ENCODE measurements at regions not wholly inside any gene's neighbourhood (a gene's known extent, or its start where the extent isn't known, plus 50 kb on each side); places are given as distances from the start of the nearest gene placed in this dataset.

DNA sequence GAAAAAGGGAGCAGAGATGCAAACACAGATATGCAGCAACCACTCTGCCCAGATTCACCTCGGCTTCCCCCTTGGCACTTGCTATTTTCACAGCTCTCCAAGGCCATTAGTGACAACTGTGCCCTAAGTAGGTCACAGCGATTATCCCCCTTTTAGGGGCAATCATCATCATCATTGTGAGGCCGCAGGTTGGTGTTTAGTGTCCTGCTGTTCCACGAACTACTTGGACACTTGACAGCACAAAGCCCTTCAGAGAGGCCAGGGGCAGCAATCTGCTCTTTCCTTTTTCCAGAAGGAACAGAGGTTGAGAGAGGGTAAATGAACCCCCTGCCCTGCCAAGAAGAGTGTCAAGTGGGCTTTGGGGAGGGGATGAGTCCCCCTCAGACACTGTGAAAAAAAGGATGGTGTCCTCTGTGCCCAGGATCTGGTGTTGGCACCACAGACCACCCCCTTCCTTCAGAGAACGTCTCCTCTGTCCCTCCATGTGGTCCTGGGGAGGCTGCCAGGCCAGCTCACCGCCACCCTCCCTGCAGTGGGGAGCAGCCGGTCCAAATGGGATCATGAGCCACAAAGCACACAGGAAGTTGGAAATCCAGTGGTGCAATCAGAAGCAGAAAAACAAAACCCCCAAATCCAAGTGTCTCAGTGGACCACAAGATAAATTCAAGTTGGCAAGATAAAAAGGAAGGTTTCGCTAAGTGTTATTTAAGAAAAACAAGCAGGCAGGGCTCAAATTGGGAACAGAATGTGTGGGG, 78.4 kb upstream of the MED9 start:
- no peak overlapping the region for H3K4me3 Mint-ChIP-seq
- intact Hi-C loops (cut with micrococcal nuclease): no loop called here
- no peaks in the 10 kb centered on the region for H3K27me3 Mint-ChIP-seq (ENCODE audit: low read depth)
- no peak overlapping the region for H3K27ac Mint-ChIP-seq
- no peaks in the 10 kb centered on the region for H3K36me3 Mint-ChIP-seq (ENCODE audit: low read depth)
- CTCF ChIA-PET: interaction anchor here (0.9 kb wide), 1 partner anchor 16 kb away, joined by 3 read pairs; no protein-coding TSS in a partner anchor
- DNase-seq: no peak
- H3K9me3 Mint-ChIP-seq: no peaks in the 10 kb centered on the region
- peaks cover 16% of the 10 kb centered on the region for H3K4me1 Mint-ChIP-seq (ENCODE audit: low read depth)

DNA sequence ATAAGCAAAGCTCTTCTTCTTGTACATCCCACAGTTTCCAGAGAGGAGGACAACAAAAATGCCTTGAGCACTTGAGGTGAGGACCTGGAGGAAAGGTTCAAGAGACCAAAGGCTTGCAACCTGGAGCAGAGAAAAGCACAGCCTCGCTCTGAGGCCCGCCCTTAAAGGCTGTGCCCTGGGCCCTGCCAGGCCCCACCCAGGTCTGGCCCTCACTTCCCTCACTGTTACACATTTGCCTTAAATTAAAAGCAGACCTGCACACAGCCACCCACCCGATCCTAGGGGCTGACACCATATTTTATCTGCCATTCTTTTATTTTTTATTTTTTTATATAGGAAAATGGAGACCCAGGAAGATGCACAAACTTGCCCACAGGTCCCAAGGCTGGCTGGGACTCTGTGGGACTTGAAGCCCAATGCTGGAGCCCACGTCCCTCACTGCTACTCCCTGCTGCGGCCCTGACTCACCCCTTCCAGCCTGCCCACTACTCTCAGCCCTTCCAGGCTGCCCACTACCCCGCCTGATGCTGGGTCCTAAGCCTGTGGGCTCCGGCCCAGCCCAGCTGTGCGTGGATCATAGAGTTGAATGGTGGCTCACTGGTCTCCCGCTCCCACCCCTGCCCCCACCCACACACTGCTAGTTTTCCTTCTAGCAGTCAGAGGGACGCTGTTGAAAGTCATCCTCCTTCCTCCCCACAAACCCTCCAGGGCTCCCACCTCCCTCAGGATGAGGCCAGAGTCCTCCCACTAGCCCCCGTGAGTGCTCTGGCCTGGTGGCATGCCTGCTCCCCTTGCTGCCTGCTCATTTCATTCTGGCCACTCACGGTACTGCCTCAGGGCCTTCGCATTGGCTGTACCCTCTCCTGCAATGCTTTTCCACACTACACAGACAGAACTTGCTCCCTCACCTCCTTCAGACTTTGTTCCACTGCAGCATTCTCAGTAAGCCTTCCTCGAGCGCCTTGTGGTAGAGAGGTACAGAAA, 77.6 kb upstream of the MED9 start:
- intact Hi-C loops (cut with micrococcal nuclease): no loop called here
- H3K36me3 Mint-ChIP-seq (ENCODE audit: low read depth): no peaks in the 10 kb centered on the region
- DNase-seq: no peak
- H3K27ac Mint-ChIP-seq: no peak overlapping the region
- H3K27me3 Mint-ChIP-seq (ENCODE audit: low read depth): no peaks in the 10 kb centered on the region
- H3K9me3 Mint-ChIP-seq: no peaks in the 10 kb centered on the region
- CTCF ChIA-PET: interaction anchor here (0.9 kb wide), 1 partner anchor 15 kb away, joined by 3 read pairs; no protein-coding TSS in a partner anchor
- H3K4me3 Mint-ChIP-seq: no peak overlapping the region
- H3K4me1 Mint-ChIP-seq (ENCODE audit: low read depth): peaks cover 25% of the 10 kb centered on the region

DNA sequence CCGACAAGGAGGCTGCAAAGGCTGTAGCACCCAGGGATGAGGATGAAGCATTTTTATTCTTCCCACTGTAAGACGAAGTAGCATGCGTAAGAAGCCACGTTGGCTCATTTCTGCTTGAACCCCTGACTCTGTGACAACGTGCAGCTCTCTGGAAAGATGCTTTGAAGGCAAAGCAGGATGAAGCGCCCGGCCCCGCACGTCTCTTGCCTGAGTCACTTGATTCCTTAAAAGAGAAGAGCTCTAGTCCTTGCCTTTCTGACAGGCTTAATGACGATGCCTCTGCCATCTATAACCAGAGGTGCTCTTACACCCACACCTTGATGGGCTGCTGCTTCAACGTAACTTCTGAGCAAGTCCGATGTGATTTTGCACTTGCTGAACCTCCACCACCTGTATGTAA, 76.7 kb upstream of the MED9 start:
- intact Hi-C loops (cut with micrococcal nuclease): loop anchor here (5.0 kb wide), 1 partner anchor 77 kb away; the partner anchor contains the start of gene MED9
- Mint-ChIP-seq H3K27me3 (ENCODE audit: low read depth) (no peaks in the 10 kb centered on the region), H3K4me1 (ENCODE audit: low read depth) (peaks cover 33% of the 10 kb centered on the region), H3K36me3 (ENCODE audit: low read depth) (no peaks in the 10 kb centered on the region), H3K9me3 (no peaks in the 10 kb centered on the region), H3K27ac (no peak overlapping the region), H3K4me3 (no peak overlapping the region)
- CTCF ChIA-PET: no interaction called here
- DNase-seq: no peak

DNA sequence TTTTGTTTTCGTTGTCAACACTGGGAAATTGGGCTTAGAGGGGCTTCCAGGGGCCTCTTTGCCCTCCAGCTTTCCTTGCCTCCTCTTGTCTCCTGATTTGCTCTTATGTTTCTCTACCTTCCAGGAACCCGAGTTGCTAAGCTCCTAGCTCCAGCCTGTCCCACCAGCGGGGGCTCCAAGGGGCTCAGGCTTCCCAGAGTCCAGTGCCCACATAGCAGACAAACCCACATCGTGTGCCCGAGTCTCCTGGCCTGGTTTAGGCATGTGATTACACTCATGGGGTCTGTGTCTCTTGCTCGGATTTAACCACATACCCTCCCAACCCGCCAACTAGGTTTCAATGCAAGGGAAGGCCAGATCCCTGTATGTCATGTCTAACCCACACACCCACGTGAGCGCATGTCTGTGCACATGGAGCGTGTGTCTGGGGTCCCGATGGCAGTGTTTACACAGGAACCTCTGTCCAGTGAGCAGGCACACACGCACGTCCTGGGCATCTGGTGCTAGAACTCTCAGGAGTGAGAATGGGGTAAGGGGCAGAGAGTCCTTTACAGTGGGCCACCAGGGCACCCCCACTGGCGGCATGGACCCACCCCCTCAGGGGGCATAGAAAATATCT, 76.1 kb upstream of the MED9 start:
- Mint-ChIP-seq H3K36me3 (ENCODE audit: low read depth) (no peaks in the 10 kb centered on the region), H3K9me3 (no peaks in the 10 kb centered on the region), H3K27ac (no peak overlapping the region), H3K4me1 (ENCODE audit: low read depth) (peaks cover 38% of the 10 kb centered on the region), H3K27me3 (ENCODE audit: low read depth) (no peaks in the 10 kb centered on the region), H3K4me3 (no peak overlapping the region)
- no peak for DNase-seq
- CTCF ChIA-PET: no interaction called here
- intact Hi-C loops (cut with micrococcal nuclease): loop anchor here (5.0 kb wide), 1 partner anchor 77 kb away; the partner anchor contains the start of gene MED9

DNA sequence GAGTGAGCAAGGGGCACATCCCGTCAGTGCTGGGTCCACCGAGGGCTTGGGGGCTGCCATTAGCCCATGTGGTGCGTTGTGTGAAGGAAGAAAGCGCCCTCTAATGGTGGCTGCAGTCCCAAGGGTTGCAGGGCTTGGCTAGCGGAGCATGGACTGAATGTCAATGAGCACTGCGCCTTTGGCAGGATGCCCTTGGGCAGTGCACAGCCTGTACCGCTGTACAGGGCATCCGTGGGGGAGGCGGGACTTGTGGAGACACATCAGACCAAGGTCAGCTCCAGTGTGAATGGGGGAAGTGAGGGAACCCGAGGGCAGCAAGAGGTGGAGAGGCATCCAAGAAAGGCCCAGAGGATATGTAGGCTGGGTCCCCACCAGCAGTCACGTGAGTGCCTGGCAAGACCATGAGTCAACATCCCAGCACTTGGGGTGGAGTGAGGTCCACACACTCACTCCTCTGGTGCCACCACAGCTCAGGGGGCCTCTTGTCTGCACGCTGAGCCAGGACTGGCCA, 75.5 kb upstream of the MED9 start:
- Mint-ChIP-seq H3K27me3 (ENCODE audit: low read depth) (no peaks in the 10 kb centered on the region), H3K36me3 (ENCODE audit: low read depth) (no peaks in the 10 kb centered on the region), H3K9me3 (no peaks in the 10 kb centered on the region), H3K4me3 (no peak overlapping the region), H3K27ac (no peak overlapping the region), H3K4me1 (ENCODE audit: low read depth) (peaks cover 42% of the 10 kb centered on the region)
- intact Hi-C loops (cut with micrococcal nuclease): loop anchor here (5.0 kb wide), 1 partner anchor 76 kb away; the partner anchor contains the start of gene MED9
- DNase-seq: no peak
- CTCF ChIA-PET: no interaction called here

DNA sequence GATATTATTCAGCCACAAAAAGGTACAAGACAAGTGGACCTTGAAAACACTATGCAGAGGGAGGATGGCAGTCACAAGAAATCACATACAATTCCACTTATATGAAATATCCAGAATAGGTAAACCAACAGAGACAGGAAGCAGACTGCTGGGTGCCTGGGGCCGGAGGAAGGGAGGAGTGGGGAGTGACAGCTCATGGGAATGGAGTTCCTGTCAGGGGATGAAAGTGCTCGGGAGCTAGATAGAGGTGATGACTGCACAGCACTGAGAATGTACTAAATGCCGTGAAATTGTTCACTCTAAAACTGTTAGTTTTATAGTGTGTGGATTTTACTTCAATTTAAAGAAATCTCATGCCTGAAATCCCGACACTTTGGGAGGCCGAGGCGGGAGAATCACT, 74.2 kb upstream of the MED9 start:
- no peaks in the 10 kb centered on the region for H3K27me3 Mint-ChIP-seq (ENCODE audit: low read depth)
- intact Hi-C loops (cut with micrococcal nuclease): loop anchor here (5.0 kb wide), 1 partner anchor 75 kb away; the partner anchor contains the start of gene MED9
- no peaks in the 10 kb centered on the region for H3K9me3 Mint-ChIP-seq
- H3K4me1 Mint-ChIP-seq (ENCODE audit: low read depth): peaks cover 46% of the 10 kb centered on the region
- CTCF ChIA-PET: interaction anchor here (0.5 to 0.9 kb wide), 4 partner anchors 10 to 130 kb away, joined by 3 to 6 read pairs (median 3); no protein-coding TSS in a partner anchor
- DNase-seq: no peak
- no peak overlapping the region for H3K27ac Mint-ChIP-seq
- H3K36me3 Mint-ChIP-seq (ENCODE audit: low read depth): no peaks in the 10 kb centered on the region
- H3K4me3 Mint-ChIP-seq: no peak overlapping the region

DNA sequence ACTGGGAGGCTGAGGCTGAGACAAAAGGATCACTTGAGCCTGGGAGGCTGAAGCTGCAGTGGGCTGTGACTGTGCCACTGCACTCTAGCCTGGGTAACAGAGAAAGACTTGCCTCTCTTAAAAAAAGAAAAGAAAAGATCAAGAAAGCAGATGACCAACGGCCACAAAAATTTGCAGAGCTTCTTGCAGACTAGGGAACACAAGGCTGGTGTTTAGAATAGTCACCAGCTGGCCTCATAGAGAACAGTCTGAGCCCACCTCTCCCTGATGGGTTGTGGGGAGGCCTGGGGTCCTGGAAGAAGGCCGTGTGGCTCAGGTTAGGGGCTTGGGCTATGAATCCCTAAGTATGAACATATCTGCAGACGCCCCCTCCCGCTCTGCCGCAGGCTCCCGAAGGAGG, 73.7 kb upstream of the MED9 start:
- H3K27ac Mint-ChIP-seq: no peak overlapping the region
- no peak overlapping the region for H3K4me3 Mint-ChIP-seq
- CTCF ChIA-PET: interaction anchor here (0.5 to 0.9 kb wide), 3 partner anchors 10 to 130 kb away, joined by 3 to 6 read pairs (median 3); no protein-coding TSS in a partner anchor
- no peaks in the 10 kb centered on the region for H3K27me3 Mint-ChIP-seq (ENCODE audit: low read depth)
- H3K9me3 Mint-ChIP-seq: no peaks in the 10 kb centered on the region
- DNase-seq: no peak
- no peaks in the 10 kb centered on the region for H3K36me3 Mint-ChIP-seq (ENCODE audit: low read depth)
- intact Hi-C loops (cut with micrococcal nuclease): loop anchor here (5.0 kb wide), 1 partner anchor 74 kb away; the partner anchor contains the start of gene MED9
- peaks cover 49% of the 10 kb centered on the region for H3K4me1 Mint-ChIP-seq (ENCODE audit: low read depth)

DNA sequence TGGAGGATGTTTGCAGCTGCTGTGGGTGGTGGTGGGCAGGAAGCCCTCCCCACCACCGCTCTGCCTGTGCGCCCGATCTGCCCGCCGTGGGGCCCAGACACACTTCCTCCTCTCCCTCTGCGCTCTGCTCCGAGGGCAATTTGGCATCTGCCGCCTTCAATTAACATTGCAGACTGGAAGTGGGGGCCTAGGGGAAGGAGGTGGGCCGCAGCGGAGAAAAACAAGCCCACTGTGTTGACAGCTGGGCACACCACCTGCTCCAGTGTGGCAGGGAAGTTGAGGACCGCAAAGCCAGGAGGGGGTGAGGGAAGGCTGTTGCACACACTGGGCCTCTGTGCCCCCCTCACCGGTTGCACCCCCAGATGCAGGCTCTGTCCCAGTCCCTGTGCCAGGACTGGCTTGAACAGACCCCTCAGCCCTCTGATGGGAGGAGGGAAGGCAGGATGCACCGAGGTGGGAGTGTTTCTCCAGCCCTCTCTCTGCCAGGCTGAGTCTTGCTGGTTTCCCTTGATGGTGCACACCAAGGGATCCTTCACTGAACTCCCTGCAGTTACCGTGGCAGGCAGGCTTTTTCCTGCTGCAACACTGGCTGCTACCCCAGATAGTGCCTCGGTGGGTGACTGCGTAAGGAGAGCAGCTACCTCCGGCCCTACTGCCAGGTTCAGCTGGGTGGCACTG, 72.8 kb upstream of the MED9 start:
- CTCF ChIA-PET: no interaction called here
- DNase-seq: peak; percentile 62
- H3K9me3 Mint-ChIP-seq: no peaks in the 10 kb centered on the region
- H3K36me3 Mint-ChIP-seq (ENCODE audit: low read depth): no peaks in the 10 kb centered on the region
- H3K27ac Mint-ChIP-seq: peak overlapping the region; percentile 43
- peak overlapping the region; percentile 44 for H3K4me3 Mint-ChIP-seq
- intact Hi-C loops (cut with micrococcal nuclease): loop anchor here (5.0 kb wide), 1 partner anchor 73 kb away; the partner anchor contains the start of gene MED9
- H3K4me1 Mint-ChIP-seq (ENCODE audit: low read depth): peaks cover 59% of the 10 kb centered on the region
- H3K27me3 Mint-ChIP-seq (ENCODE audit: low read depth): no peaks in the 10 kb centered on the region

DNA sequence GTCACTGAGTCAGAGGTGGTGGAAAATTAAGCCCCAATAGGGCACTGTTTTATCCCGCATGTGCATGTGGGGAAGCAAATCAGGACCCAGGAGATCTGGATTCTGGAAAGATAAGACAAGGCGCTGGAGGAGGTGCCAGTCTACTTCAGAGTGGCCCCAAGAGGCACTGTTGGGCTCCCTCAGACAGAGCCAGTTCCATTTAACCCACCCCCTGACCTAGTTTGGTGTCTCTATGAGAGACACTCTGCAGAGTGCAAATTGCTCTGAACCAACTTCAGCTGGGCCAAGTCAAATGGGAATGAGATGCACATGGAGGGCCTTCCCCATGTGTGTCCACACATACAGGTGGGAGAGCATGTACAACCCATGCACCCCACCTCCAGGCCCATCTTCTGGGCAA, 71.1 kb upstream of the MED9 start:
- no peak overlapping the region for H3K27ac Mint-ChIP-seq

DNA sequence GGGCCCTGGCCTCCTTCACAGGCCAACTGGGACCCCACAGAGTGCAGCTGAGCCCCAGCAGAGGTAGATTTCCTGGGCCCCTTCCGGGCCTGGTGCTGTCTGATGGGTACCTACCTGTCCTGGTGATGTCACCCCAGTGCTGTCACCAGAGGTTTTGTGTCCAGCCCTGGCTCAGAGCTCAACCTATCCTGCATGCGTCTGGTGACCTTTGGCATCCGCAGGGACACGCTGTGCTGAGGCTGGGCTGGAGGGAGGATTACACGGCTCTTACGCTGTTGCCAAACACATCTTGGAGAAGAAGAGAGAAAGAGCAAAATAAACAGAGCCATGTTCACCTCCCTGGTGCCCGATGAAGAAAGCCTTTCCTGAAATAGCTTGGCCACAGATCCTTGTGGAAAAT, 70.6 kb upstream of the MED9 start:
- no peak for DNase-seq
- H3K36me3 Mint-ChIP-seq (ENCODE audit: low read depth): no peaks in the 10 kb centered on the region
- H3K27ac Mint-ChIP-seq: no peak overlapping the region
- H3K27me3 Mint-ChIP-seq (ENCODE audit: low read depth): no peaks in the 10 kb centered on the region
- intact Hi-C loops (cut with micrococcal nuclease): no loop called here
- H3K4me3 Mint-ChIP-seq: no peak overlapping the region
- CTCF ChIA-PET: no interaction called here
- peaks cover 58% of the 10 kb centered on the region for H3K4me1 Mint-ChIP-seq (ENCODE audit: low read depth)
- H3K9me3 Mint-ChIP-seq: no peaks in the 10 kb centered on the region

More for the DNA sequence above, 71.1 kb upstream of the MED9 start:
- Mint-ChIP-seq H3K4me3 (no peak overlapping the region), H3K27me3 (ENCODE audit: low read depth) (no peaks in the 10 kb centered on the region), H3K9me3 (no peaks in the 10 kb centered on the region), H3K4me1 (ENCODE audit: low read depth) (peaks cover 58% of the 10 kb centered on the region), H3K36me3 (ENCODE audit: low read depth) (no peaks in the 10 kb centered on the region)
- no peak for DNase-seq
- intact Hi-C loops (cut with micrococcal nuclease): no loop called here
- CTCF ChIA-PET: no interaction called here

DNA sequence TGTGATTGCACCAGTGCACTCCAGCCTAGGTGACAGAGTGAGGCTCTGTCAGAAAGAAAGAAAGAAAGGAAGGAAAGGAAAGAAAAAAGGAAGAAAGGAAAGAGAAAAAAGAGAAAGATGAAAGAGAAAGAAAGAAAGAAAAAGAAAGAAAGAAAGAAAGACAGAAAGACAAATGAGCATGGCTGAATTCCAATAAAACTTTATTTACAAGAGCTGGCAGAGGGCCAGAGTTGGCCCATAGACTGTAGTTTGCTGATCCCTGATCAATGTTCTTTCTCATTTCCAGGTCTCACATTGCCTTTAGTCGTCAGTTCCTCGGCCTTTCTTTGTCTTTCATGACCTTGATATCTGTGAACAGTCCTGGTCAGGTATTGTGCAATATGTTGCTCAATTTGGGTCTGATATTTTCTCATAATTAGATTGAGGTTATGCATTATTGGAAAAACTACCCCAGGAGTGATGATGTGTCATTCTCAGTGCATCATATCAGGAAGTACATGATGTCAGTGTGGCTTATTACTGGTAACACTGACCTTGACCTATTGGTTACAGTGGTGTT, 68.5 kb upstream of the MED9 start:
- intact Hi-C loops (cut with micrococcal nuclease): loop anchor here (2.0 kb wide), 1 partner anchor 76 kb away; no protein-coding TSS in a partner anchor
- H3K4me1 Mint-ChIP-seq (ENCODE audit: low read depth): peaks cover 48% of the 10 kb centered on the region
- CTCF ChIA-PET: no interaction called here
- no peak for DNase-seq
- no peaks in the 10 kb centered on the region for H3K36me3 Mint-ChIP-seq (ENCODE audit: low read depth)
- H3K4me3 Mint-ChIP-seq: no peak overlapping the region
- H3K27me3 Mint-ChIP-seq (ENCODE audit: low read depth): no peaks in the 10 kb centered on the region
- no peak overlapping the region for H3K27ac Mint-ChIP-seq
- H3K9me3 Mint-ChIP-seq: no peaks in the 10 kb centered on the region
